ENCODE measurements at regions not wholly inside any gene's neighbourhood (a gene's known extent, or its start where the extent isn't known, plus 50 kb on each side); places are given as distances from the start of the nearest gene placed in this dataset.

- DNase-seq (ENCODE audit: low read depth) = no peak
- H3K4me3 ChIP-seq (replicated peaks; ENCODE audit: low read depth, low read length) = no peak overlapping the region
- TF ChIP-seq CTCF (IDR thresholded peaks at IDR 0.05; ENCODE audit: low read length, missing control alignments) = no peak
Observed at GRCh38 chr4:81348086-81348777, 123.5 kb downstream of the RASGEF1B start.

DNA sequence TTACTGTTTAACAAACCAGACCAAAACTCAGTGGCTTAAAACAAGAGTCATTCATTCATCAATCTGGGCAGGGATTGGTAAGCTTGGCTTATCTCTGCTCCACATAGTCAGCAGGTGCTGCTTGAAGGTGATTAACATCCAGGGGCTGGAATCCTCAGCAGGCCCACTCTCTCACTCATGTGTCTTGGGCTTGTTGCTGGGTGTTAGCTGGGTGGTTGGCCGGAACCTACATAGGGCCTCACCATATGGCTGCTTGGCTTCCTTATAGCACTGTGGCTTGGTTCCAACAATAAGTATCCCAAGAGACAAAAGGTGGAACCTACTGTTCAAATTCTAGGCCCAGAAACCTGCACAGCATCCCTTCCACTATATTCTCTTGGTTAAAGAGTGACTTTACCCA lies 125.0 kb downstream of the RASGEF1B start:
- DNase-seq (ENCODE audit: low read depth) = no peak
- TF ChIP-seq CTCF (IDR thresholded peaks at IDR 0.05; ENCODE audit: low read length, missing control alignments) = no peak
- no peak overlapping the region for H3K4me3 ChIP-seq (replicated peaks; ENCODE audit: low read depth, low read length)

DNA sequence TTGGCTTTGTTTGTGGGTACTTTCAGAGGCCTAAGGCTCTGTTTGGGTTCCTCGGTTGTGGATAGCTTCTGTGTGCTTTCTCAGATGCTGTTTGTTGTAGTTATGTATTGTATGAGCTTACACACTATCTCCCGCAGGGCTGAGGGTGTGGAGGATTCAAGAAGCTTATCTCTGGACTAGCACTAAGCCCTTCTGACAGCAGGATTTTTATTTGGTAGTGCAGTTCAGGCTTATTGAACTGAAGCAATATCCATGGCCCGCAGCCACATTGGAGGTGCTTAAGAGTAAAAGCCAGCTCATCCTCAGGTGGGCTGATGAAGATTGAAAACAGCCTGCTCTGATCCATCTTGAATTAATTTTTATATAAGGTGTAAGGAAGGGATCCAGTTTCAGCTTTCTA lies 128.2 kb downstream of the RASGEF1B start:
- TF ChIP-seq CTCF (IDR thresholded peaks at IDR 0.05; ENCODE audit: low read length, missing control alignments) = no peak
- H3K4me3 ChIP-seq (replicated peaks; ENCODE audit: low read depth, low read length) = no peak overlapping the region
- no peak for DNase-seq (ENCODE audit: low read depth)

DNA sequence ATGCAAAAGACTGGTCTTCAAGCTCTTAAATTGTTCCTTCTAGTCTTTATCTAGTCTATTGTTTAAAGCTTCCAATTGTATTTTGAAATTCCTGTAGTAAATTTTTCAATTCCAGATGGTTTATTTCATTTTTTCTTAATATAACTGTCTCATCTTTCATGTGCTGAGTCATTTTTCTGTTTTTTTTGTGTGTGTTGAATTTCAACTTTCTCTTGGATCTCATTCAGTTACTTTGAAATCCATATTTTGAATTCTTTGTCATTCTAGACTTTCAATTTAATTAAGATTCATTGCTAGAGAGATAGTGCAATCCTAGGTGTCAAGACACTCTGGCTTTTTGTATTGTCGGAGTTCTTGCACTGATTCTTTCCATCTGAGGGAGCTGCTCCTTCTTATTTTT lies 128.0 kb upstream of the PRKG2 start:
- TF ChIP-seq CTCF (IDR thresholded peaks at IDR 0.05; ENCODE audit: low read length, missing control alignments) = no peak
- peak; percentile 34 for DNase-seq (ENCODE audit: low read depth)
- no peak overlapping the region for H3K4me3 ChIP-seq (replicated peaks; ENCODE audit: low read depth, low read length)

GRCh38 chr4:81337211-81337610 lies 122.2 kb upstream of the PRKG2 start:
- H3K4me3 ChIP-seq (replicated peaks; ENCODE audit: low read depth, low read length) = no peak overlapping the region
- no peak for TF ChIP-seq CTCF (IDR thresholded peaks at IDR 0.05; ENCODE audit: low read length, missing control alignments)
- DNase-seq (ENCODE audit: low read depth) = no peak

DNA sequence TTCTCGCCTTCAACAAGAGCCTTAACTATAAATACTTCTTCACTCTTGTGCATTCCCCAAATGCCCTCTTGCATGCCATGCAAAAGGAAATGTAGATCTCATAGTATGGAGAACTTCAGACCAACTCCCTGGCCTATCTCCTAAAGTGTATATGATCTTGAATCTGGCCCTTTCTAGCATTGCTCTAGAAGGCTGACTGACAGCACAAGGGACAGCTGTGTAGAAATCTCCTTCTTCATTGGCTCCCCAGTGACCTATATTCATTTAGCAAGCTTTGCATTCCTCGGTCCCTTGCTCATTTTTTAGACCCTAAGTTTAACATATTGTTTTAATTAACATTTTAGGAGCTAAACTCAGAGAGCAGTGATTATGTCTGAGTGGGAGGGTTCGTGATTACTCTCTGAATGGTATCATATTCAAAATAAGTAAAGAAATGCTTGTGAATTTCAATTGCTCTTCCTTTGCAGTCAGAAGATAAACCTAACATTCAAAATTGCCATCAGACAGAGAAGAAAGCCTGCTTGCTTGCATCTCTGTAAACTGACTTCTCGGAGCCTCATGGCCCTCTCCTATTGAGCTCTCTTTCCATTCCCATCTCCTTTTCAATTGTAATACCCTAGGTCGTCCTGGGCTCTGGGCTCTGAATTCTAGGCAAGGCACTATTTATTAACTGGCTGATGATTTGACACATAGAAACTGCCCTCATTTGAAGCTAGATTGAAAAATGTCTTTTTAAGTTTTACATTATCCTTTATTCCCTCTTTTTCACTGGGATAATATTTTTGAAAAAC lies 120.3 kb upstream of the PRKG2 start:
- no peak for DNase-seq (ENCODE audit: low read depth)

More for the DNA sequence above, 120.3 kb upstream of the PRKG2 start:
- no peak overlapping the region for H3K4me3 ChIP-seq (replicated peaks; ENCODE audit: low read depth, low read length)
- TF ChIP-seq CTCF (IDR thresholded peaks at IDR 0.05; ENCODE audit: low read length, missing control alignments) = no peak
